H1 (cell line): ENCODE measurements at regions not wholly inside any gene's neighbourhood (a gene's known extent, or its start where the extent isn't known, plus 50 kb on each side); places are given as distances from the start of the nearest gene placed in this dataset.

Source experiments
- CHD2 ChIP-seq: IDR thresholded peaks from 2 replicates; pipeline ENCODE4 v1.6.1; 2012; ENCODE audit warnings: low read length, improper control_type of control experiment
- CTCF ChIP-seq, 3 experiments: IDR thresholded peaks; 1 replicate in 2 of 3; 2 replicates in 1 of 3; pipeline versions ENCODE4 v1.5.1 to v1.6.1; 2011; ENCODE audit warnings: low read length in 3 of 3, mild to moderate bottlenecking in 3 of 3, inconsistent platforms in 2 of 3, low read depth in 1 of 3, moderate library complexity in 1 of 3; ENCODE audit not compliant: insufficient read depth in 1 of 3; ENCODE audit errors: control extremely low read depth in 1 of 3
- EZH2 ChIP-seq: fragments of 200-600 bp; sonication (generic); IDR thresholded peaks from 2 replicates; pipeline ENCODE4 v1.7.1; 2012; ENCODE audit warnings: low read depth, mild to moderate bottlenecking, moderate library complexity, low read length, inconsistent platforms; ENCODE audit not compliant: severe bottlenecking
- KDM1A ChIP-seq: fragments of 200-600, 300-600 bp; sonication (generic); IDR thresholded peaks from 2 replicates; pipeline ENCODE4 v1.7.1; 2016; ENCODE audit warnings: mild to moderate bottlenecking, low read length, borderline replicate concordance
- MAX ChIP-seq: IDR thresholded peaks from 2 replicates; pipeline ENCODE4 v1.6.1; 2012; ENCODE audit warnings: inconsistent platforms
- SIN3A ChIP-seq, 2 experiments: IDR thresholded peaks in 1 of 2; conservative IDR thresholded peaks in 1 of 2; 2 replicates each; pipeline ENCODE4 v1.6.1; 2011 to 2012; ENCODE audit warnings: low read length in 2 of 2, improper control_type of control experiment in 1 of 2, low read depth in 1 of 2, mild to moderate bottlenecking in 1 of 2
- SIX5 ChIP-seq: IDR thresholded peaks from 2 replicates; pipeline ENCODE4 v1.6.1; 2011; ENCODE audit warnings: mild to moderate bottlenecking, low read depth, low read length

GRCh38 chr15:81835731-81836130, 210.1 kb downstream of the MEX3B start:
- TF ChIP-seq KDM1A (no peak), MAX (no peak), CTCF (IDR thresholded peaks at IDR 0.05; ENCODE audit: control extremely low read depth in 1 of 3, insufficient read depth in 1 of 3, low read depth in 1 of 3, low read length in 3 of 3) (no peak), EZH2 (no peak), CHD2 (no peak), SIN3A (conservative IDR thresholded peaks at IDR 0.05 in 1 of 2, IDR thresholded peaks at IDR 0.05 in 1 of 2; ENCODE audit: low read depth in 1 of 2, low read length in 2 of 2) (no peak), SIX5 (no peak)
